Fibroblast of skin of scalp (primary cell): ENCODE measurements at regions not wholly inside any gene's neighbourhood (a gene's known extent, or its start where the extent isn't known, plus 50 kb on each side); places are given as distances from the start of the nearest gene placed in this dataset.

ENCODE experiments used
- DNase-seq: peaks from one replicate; pipeline ENCODE4 v3.0.0-alpha.2; 2013

DNA sequence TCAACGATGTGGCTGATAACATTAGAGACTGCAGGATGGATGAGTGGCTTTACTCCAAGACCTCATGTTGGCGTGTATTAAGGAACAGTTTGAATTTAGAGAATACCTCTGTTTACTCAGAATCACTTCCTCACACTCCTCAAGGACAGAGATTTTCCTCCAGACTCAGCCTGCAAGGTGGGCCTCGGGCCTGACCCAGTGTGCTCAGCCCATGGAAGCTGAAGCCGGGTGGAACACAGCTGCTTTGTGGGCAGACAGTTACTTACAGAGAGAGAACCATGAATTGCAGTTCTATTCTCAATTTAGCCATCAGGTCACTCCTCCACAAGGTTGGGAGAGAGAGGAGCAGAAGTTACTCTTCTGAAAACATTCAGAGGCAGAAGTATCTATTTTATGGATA lies 135.8 kb downstream of the SNX19 start:
- DNase-seq = no peak

DNA sequence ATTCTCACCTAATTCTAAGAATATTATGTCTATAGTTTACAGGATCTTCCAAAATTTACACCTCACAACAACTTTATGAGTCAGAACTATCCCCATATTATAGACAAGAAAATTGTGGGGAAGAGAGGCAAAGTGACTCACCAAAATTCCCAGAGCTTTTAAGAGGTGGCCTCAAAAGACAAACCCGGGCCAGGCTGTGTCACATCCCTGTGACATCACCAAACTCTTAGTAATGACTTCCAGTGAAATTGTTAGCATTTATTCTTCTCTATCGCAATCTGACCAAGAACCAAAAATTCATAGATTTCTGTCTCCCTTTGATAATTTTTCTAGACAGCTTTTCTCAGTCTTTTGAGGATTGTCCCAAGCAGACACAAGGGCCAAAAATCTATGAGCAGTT lies 134.3 kb downstream of the SNX19 start:
- peak; percentile 83 for DNase-seq

DNA sequence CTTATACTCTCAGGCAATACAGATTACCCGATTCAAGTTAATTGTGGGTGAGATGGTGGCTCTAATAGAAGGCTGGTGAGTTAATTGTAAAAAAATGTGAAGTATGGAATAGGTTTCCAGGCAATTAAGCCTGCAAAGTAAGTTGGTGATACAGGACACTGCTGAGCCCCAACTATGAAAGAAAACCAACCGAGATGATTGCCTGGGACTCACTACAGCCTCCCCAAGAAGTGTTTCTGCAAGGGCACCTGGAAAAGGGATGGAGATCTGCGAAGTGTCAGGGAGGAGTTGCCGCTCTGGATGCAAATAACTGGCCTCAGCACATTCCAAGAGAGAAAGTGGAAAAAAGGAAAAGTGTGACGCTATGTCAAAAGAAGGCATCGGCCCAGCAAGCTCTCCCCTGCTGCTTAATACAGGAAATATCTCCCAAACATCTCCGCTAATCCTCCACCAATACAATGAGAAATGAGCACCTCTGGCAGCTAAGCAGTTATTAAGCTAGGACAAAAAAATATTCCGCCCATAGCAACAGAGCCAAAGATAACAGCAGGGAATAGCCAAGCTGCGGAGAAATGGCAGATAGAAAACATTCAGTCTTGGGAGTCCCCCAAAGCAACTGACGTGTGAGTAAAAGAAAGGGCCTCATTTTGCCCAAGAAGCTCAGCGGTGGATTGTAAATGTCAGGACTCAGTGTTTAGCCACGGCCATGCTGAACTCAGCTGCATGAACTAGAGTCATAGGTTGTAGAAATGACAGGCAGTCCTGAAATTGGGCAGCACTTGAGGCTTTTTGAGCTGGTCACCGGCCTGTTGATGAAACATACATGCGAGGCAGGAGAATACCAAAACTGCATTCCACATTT lies 133.7 kb downstream of the SNX19 start:
- peak; percentile 76 for DNase-seq

DNA sequence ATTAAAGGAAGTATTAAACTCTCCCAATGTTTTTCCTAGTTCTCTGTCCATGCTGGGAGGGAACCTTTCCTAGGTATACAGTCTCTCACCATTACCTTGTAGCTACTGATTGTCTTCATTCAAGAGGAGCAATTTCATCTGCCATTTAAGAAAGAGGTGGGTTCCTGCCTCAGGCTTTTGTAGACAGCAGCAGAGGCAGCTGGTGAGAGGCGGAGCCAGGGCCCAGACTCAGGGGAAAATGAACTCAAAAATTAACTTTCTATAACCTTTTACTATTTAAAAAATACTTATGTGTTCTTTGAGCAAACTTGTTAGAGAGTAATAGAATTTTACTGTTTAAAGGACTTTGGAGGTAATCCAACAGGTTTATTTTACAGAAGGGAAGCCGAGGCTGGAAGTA lies 133.0 kb downstream of the SNX19 start:
- DNase-seq = no peak

- peak; percentile 94 for DNase-seq
Observed at GRCh38 chr11:130785380-130786116, 130.7 kb downstream of the SNX19 start.

- DNase-seq = no peak
Observed at GRCh38 chr11:130786586-130786985, 129.7 kb downstream of the SNX19 start.

GRCh38 chr11:130787092-130787616 lies 129.1 kb downstream of the SNX19 start:
- DNase-seq = peak; percentile 59

DNA sequence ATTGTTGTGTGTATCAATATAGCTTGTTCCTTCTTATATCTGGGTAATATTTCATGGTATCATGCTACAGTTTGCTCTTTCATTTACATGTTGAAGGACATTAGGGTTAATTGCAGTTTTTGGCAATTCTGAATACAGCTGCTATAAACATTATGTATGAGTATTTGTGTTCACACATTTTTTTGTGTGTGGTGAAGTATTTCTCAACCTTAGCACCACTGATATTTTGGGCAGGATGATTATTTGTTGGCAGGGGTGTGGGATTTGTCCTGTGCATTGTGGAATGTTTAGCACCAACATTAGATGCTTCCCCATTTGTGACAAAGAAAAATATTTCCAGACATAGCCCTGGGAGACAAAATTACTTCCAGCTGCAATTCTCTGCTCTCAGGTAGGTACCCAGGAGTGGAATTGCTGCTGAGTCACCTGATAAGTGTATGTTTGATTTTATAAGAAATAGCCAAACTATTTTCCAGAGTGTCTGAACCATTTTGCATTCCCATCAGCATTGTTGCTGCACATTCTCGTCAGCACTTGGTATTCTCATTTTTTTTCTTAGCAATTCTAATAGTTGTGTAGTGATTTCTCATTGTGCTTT lies 128.2 kb downstream of the SNX19 start:
- no peak for DNase-seq

DNA sequence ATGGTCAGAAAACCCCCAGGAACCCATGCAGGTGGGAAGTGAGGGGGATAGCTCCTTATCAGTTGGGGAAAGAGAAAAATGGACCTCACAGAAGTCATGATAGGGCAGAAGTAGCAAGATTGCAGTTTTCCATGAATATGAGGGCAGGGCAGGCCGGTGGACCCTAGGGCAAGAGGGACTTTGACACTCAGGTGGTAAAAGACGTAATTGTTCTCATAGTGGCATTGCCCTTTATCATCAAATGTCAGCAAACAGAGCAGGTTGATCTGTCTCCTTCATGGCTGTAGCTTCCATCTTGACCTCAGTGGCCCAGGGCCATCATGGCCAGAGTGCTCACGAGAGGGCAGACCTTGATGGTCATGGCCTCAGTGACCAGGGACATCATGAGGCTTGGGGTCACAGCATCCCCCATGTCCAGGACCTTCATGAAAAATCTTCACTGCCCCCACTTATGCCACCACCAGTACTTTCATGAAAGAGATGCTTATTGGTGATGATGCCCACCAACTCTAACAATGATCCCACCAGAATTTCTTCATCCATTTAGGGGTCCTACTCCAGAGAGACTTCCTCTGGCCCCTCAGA lies 127.1 kb downstream of the SNX19 start:
- DNase-seq = no peak

DNA sequence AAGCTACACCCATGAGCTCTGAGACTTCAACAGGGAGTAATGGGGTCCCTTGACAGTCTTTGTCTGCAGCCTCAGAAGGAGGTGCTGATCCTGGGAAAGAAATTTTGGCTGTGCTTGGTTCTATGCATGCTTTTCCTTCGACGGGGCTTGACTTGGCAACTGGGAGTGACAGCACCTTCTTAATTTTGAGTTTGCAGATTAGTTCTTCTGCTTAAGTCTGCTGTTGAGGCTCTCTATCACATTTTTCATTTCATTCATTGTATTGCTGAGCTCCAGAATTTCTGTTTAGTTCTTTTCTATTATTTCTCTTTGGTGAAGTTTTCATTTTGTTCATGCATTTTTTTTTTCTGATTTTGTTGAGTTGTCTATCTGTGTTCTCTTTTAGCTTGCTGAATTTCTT lies 125.6 kb downstream of the SNX19 start:
- no peak for DNase-seq

DNA sequence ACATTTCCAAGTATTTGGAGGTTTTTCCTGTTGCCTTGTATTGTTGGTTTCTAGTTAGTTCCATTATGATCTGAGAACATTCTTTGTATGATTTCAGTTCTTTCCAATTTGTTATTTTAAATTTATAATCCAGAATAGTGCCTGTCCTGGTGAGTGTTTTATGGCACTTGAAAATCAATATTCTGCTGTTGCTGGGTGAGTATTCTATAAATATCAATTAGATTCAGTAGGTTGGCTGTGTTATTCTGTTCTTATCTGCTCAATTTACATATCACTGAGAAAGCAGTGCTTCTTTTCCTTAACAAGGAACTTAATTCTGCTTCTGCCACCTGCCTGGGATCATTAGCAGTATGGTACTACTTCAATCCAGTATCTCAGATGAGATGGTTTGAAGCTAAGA lies 123.5 kb downstream of the SNX19 start:
- DNase-seq = no peak

DNA sequence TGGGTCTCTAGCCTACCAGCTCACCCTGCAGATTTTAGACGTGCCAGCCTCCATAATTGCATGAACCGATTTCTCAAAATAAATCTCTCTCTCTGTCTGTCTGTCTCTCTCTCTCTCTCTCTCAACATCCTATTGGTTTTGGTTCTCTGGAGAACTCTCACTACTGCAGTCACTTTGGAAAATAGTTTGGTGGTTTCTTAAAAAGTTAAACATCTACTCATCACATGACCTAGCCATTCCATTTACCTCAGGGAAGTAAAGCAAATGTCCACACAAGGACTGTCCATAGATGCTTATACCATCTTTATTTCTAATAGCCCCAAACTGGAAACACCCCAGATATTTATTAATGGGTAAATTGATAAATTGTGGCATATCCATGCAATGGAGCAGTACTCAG lies 119.5 kb downstream of the SNX19 start:
- no peak for DNase-seq

DNA sequence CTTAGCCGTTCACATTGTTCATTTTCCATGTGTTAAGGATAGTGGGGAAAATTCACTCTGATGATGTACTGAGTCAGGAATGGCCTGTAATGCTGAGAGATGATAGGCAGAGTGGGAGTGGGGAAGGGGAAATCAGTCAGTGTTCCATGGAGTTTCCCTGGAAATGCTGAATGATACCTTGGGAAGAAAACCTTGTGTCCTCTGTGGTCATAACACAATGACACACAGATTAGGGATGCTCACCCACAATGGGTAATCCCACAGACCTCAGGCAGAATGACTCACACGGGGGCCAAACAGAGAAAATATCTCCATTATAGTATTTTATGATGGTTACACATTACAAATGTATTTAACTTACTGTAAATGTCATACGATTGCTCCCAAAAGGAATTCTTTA lies 118.0 kb downstream of the SNX19 start:
- peak; percentile 97 for DNase-seq

DNA sequence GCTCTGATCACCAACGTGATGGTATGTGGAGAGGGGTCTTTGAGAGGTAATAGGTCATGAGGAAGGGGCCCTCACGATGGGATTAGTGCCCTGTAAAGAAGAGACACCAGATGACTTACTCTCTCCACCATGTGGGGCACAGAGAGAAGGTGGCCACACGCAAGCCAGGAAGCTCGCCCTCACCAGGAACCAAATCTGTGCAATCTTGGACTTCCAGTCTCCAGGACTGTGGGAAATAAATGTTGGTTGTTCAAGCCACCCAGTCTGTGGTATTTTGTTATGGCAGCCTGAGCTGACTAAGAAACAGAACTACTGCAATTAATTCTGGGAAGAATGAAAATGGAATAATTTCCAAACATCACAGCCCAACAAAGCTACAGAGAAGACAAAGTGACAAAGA lies 117.5 kb downstream of the SNX19 start:
- DNase-seq = peak; percentile 60

- peak; percentile 50 for DNase-seq
Observed at GRCh38 chr11:130801333-130802122, 114.8 kb downstream of the SNX19 start.

DNA sequence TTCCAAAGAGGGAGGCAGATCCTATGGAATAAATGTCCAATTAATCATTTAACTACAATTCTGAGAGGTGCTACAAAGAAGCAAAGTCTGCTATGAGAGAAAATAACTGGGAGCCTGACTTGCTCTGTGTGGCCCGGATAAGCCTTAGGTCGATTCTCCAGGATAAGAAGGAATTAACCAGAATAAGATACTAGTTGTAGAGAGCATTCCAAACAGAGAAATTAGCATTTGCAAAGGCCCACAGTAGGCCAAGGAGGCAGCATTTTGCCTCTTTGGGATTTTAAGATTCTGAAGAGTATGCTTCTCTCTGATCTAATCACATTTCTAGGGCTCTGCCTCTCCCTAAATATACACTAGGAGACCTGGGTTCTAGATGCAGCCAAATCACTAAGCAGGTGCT lies 113.7 kb downstream of the SNX19 start:
- no peak for DNase-seq

DNA sequence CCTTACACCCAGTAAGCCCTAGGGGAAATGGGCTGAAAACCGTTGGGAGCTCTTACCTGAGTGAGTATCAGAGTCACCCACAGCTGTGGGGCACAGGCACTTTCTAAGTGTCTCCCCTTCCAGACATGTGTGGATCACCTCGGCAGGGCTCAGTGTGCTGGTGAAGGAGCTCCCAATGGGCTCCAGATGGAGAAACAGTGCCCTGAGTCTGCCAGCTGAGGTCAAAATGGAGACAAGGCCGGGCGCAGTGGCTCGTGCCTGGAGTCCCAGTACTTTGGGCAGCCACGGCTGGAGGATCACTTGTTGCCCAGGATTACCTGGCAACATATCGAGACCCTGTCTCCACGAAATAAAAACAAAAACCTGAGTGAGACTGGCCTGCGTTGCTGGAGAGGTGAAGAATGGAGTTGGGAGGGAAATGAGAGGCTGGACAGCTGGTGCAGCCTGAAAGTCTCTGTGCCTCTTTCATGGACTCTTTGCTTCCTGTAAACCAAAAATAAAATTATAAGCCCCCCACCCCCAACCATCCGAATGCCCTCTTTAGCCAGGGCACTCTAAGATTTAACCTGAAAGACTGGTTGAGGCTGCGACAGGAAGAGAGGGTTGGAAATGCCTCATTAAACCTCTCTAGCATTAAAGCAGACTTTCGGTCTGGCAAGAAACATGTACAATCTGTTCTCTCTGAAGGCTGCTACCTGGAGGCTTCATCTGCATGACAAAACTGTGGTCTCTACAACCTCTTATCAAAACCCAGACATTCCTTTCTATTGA lies 111.8 kb downstream of the SNX19 start:
- no peak for DNase-seq

GRCh38 chr11:130806746-130807145 lies 109.5 kb downstream of the SNX19 start:
- DNase-seq = no peak

DNA sequence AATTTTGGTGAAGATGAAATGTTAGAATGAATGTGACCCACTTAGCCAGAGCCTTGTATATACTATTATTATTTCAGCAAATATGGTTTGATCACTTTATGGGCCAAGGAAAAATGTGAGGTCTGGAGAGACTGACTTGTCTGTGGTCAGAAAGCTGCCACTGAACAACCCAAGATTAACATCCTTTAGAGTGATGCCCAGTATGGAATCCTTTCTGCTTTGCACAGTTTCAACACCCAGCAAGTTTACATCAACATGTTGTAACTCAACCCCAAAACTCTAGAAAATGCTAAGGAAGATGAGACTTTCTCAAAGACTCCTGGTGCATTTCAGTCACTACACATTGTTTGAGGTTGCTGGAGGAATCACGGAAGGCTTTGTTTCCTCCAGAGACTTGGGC lies 107.7 kb downstream of the SNX19 start:
- peak; percentile 34 for DNase-seq

GRCh38 chr11:130813196-130813595 lies 103.1 kb downstream of the SNX19 start:
- DNase-seq = no peak

GRCh38 chr11:130813638-130814037 lies 102.6 kb downstream of the SNX19 start:
- no peak for DNase-seq
